Lower lobe of right lung (tissue), 2 donors: ENCODE measurements at regions not wholly inside any gene's neighbourhood (a gene's known extent, or its start where the extent isn't known, plus 50 kb on each side); places are given as distances from the start of the nearest gene placed in this dataset.

Experiments
- ATAC-seq, 2 donors: fragments of 200-7000 bp; cut with Tn5 transposase; one replicate each; pipeline ENCODE4 v1.9.1; 2020 to 2022; ENCODE audit warnings: mild to moderate bottlenecking in 2 of 2, moderate library complexity in 2 of 2
- DNase-seq: peaks from one replicate; pipeline ENCODE4 v3.0.0-alpha.2; 2020
- H3K27ac ChIP-seq: fragments of 200-600 bp; one replicate; pipeline ENCODE4 v1.8.0; 2022
- H3K27me3 ChIP-seq: fragments of 200-600 bp; one replicate; pipeline ENCODE4 v1.8.0; 2022; ENCODE audit warnings: low read depth
- H3K36me3 ChIP-seq: fragments of 200-600 bp; one replicate; pipeline ENCODE4 v1.8.0; 2022; ENCODE audit warnings: mild to moderate bottlenecking
- H3K4me1 ChIP-seq: fragments of 200-600 bp; one replicate; pipeline ENCODE4 v1.8.0; 2022
- H3K4me3 ChIP-seq: fragments of 200-600 bp; one replicate; pipeline ENCODE4 v1.8.0; 2022; ENCODE audit warnings: mild to moderate bottlenecking
- H3K9me3 ChIP-seq: fragments of 200-600 bp; one replicate; pipeline ENCODE4 v1.8.0; 2022
- intact Hi-C: fragments of 100-400 bp; cut with DNase I; formaldehyde crosslinking; loops from one replicate; pipeline ENCODE4 v1.11.0; 2022
- TF ChIP-seq, protein P1 (sequence below): fragments of 200-600 bp; IDR thresholded peaks from one replicate; pipeline ENCODE4 v1.8.0; 2022; ENCODE audit warnings: antibody characterized with exemption, mild to moderate bottlenecking
- donor health status: DM: no; HTN: yes; CAD: no; lungs with severe emphysema.

DNA sequence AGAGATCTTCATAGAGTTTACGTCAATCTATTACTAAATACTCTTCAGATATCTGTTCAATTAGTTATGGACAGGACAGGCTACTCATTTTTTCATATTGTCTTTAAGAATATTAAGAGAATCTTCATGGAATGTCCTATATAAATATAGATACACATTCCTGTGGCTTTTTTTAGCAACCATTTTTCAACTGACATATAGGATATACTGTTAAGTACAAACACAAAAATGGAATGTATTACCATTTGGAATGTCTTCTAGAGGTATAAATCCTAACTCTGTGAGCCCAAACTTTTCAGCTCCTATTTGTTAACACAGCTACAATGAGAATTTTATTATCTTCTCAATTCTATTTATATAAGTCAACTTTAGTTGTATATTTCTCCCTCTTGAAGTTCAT lies 239.6 kb upstream of the DEFB112 start:
- TF ChIP-seq, protein P1, sequence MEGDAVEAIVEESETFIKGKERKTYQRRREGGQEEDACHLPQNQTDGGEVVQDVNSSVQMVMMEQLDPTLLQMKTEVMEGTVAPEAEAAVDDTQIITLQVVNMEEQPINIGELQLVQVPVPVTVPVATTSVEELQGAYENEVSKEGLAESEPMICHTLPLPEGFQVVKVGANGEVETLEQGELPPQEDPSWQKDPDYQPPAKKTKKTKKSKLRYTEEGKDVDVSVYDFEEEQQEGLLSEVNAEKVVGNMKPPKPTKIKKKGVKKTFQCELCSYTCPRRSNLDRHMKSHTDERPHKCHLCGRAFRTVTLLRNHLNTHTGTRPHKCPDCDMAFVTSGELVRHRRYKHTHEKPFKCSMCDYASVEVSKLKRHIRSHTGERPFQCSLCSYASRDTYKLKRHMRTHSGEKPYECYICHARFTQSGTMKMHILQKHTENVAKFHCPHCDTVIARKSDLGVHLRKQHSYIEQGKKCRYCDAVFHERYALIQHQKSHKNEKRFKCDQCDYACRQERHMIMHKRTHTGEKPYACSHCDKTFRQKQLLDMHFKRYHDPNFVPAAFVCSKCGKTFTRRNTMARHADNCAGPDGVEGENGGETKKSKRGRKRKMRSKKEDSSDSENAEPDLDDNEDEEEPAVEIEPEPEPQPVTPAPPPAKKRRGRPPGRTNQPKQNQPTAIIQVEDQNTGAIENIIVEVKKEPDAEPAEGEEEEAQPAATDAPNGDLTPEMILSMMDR: no peak
- Histone ChIP-seq H3K9me3 (no peaks in the 10 kb centered on the region), H3K36me3 (no peaks in the 10 kb centered on the region), H3K27me3 (no peaks in the 10 kb centered on the region), H3K4me3 (no peak overlapping the region), H3K4me1 (no peaks in the 10 kb centered on the region), H3K27ac (no peak overlapping the region)
- DNase-seq (no peak), ATAC-seq (no peak)
- intact Hi-C loops: no loop called here

DNA sequence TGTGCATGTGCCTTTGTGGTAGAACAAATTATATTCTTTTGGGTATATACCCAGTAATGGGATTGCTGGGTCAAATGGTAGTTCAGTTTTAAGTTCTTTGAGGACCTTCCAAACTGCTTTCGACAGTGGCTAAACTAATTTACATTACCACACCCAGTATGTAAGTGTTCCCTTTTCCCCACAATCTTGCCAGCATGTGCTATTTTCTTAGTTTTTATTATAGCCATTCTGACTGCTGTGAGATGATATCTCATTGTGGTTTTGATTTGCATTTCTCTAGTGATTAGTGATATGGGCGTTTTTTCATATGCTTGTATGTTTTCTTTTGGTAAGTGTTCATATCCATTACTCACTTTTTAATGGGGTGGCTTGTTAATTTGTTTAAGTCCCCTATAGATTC lies 251.6 kb upstream of the DEFB112 start:
- H3K27ac ChIP-seq: no peak overlapping the region
- intact Hi-C loops: no loop called here
- no peaks in the 10 kb centered on the region for H3K9me3 ChIP-seq
- H3K27me3 ChIP-seq: no peaks in the 10 kb centered on the region
- no peak overlapping the region for H3K4me3 ChIP-seq
- TF ChIP-seq, protein P1: no peak
- H3K36me3 ChIP-seq: no peaks in the 10 kb centered on the region
- H3K4me1 ChIP-seq: no peaks in the 10 kb centered on the region
- DNase-seq (no peak), ATAC-seq (no peak)

DNA sequence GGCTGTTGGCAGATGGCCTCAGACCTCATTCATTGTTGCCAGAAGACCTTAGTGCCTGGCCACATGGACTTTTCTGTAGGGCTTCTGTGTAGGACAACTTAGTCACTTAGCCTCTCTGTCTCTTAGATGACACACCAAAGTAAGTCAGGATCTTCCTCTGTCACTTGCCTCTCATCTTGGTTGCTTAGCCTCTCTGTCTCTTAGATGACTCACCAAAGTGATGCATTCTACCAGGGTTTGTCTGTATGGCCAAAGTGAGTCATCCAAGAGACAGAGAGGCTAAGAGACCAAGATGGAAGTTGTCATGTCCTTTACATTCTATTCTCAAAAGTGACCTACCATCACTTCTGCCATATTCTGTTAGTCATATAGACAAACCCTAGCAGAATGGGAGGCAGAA lies 255.9 kb upstream of the DEFB112 start:
- Histone ChIP-seq H3K4me1 (no peaks in the 10 kb centered on the region), H3K36me3 (no peaks in the 10 kb centered on the region), H3K9me3 (no peaks in the 10 kb centered on the region), H3K27me3 (no peaks in the 10 kb centered on the region), H3K4me3 (no peak overlapping the region), H3K27ac (no peak overlapping the region)
- intact Hi-C loops: no loop called here
- no peak for DNase-seq
- no peak for ATAC-seq
- TF ChIP-seq, protein P1: no peak

DNA sequence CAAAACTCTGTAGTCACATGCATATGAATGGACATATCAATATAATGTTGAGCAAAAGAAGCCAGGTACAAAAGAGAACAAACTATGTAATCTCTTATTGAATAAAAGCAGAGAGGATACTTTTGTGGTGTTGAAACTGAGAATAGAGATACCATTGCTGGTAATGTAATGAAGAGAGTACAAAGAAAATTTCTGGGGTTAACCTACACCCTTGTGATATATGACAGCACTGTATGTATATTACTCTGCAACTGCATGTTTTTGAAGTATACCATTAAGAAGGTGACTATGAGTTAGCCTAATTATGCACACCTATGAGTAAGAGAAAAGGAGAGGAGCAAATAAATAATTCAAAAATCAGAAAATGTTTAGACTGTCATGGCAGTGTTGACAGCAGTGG lies 268.8 kb upstream of the DEFB112 start:
- no peak for ATAC-seq
- no peak overlapping the region for H3K27ac ChIP-seq
- no peaks in the 10 kb centered on the region for H3K9me3 ChIP-seq
- TF ChIP-seq, protein P1: no peak
- H3K4me1 ChIP-seq: no peaks in the 10 kb centered on the region
- DNase-seq: no peak
- intact Hi-C loops: no loop called here
- no peaks in the 10 kb centered on the region for H3K36me3 ChIP-seq
- no peaks in the 10 kb centered on the region for H3K27me3 ChIP-seq
- no peak overlapping the region for H3K4me3 ChIP-seq

DNA sequence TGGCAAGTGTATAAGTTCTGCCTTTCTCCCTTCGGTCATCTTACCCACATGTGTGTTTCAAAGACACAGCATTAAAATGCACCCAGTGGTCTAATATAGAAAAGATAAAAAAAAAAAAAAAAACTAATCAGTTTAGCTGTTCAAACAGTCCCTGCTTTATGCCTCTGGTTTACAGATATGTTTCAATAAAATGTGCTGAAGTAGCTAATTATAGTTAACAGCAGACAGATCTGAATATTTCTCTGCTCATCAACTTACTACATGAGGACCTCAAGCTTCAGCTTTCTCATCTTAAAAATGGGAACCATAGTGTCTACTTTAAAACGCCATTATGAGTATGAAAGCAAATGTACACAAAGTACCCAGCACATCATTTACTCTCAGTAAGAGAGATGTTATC lies 280.6 kb upstream of the DEFB112 start:
- no peak overlapping the region for H3K4me3 ChIP-seq
- no peak overlapping the region for H3K27ac ChIP-seq
- DNase-seq (no peak), ATAC-seq (no peak)
- TF ChIP-seq, protein P1: no peak
- H3K36me3 ChIP-seq: no peaks in the 10 kb centered on the region
- H3K4me1 ChIP-seq: no peaks in the 10 kb centered on the region
- intact Hi-C loops: no loop called here
- H3K9me3 ChIP-seq: no peaks in the 10 kb centered on the region
- no peaks in the 10 kb centered on the region for H3K27me3 ChIP-seq

DNA sequence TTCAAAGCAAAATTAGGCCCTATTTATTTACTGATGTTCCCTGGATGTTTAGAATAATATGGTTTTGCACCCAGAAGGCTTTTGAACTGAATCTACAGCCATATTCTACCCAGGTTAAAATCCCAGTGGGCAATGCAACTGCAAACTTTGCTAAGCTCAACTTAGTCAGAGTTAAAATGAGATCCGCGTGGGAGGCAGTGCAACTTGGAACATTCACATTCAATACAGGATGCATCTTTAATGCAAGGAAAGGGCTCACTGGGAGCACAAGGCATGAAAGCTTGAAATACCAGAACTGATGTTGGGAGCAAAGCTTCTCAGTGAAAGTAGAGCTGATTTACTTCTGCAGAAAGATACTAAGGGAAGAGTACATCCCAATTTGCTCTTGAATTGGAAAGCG lies 281.2 kb upstream of the DEFB112 start:
- Histone ChIP-seq H3K9me3 (no peaks in the 10 kb centered on the region), H3K27ac (no peak overlapping the region), H3K27me3 (no peaks in the 10 kb centered on the region), H3K36me3 (no peaks in the 10 kb centered on the region), H3K4me3 (no peak overlapping the region), H3K4me1 (no peaks in the 10 kb centered on the region)
- DNase-seq (no peak), ATAC-seq (no peak)
- TF ChIP-seq, protein P1: no peak
- intact Hi-C loops: no loop called here
